K562 (cell line): ENCODE measurements at regions not wholly inside any gene's neighbourhood (a gene's known extent, or its start where the extent isn't known, plus 50 kb on each side); places are given as distances from the start of the nearest gene placed in this dataset.

Experiments
- ATAC-seq: fragments of 200-7000 bp; cut with Tn5 transposase; 3 replicates; pipeline ENCODE4 v1.9.1; 2020; ENCODE audit warnings: moderate library complexity
- BruUV-seq: library from RNA; stranded (reverse); fragments of 400-500 nt; replicated peaks from 2 replicates; lab custom pipeline; 2021; lab: Mats Ljungman, UMichigan
- CTCF ChIA-PET: fragments of 300-600 bp; formaldehyde crosslinking; extraction: SDS; loops from one replicate; lab custom pipeline; 2021; ENCODE audit warnings: low intra/inter-chr PET ratio; lab: Yijun Ruan, JAX
- POLR2A ChIA-PET: fragments of 300-600, 350-650 bp; sonication (Branson Sonifier 250); formaldehyde crosslinking; extraction: SDS; loops from one replicate; lab custom pipeline; 2021; ENCODE audit warnings: antibody characterized with exemption, inconsistent platforms; lab: Yijun Ruan, JAX
- DNase-seq, 4 experiments: peaks; one replicate each; pipeline versions ENCODE4 v3.0.0 to v3.0.0-alpha.2; 2011 to 2018; ENCODE audit warnings: low spot score in 3 of 4, mixed read lengths in 3 of 4; ENCODE audit errors: extremely low read depth in 1 of 4
- FAIRE-seq: peaks from 2 replicates; lab custom pipeline; 2011; peaks lifted over from hg19 to GRCh38; lab: Jason Lieb, UNC
- H2AFZ ChIP-seq: 2 replicates; pipeline ENCODE4 v1.6.0; 2011; ENCODE audit warnings: low read depth, low read length, control low read depth, inconsistent platforms
- H3K27ac ChIP-seq: fragments of 200-600 bp; 3 replicates; pipeline ENCODE4 v1.8.0; 2011; ENCODE audit warnings: low read depth, mild to moderate bottlenecking, control low read depth, inconsistent platforms, low read length, moderate library complexity, mixed read lengths; ENCODE audit errors: extremely low read depth
- H3K27me3 ChIP-seq, 2 experiments: fragments of 300-600 bp in 1 of 2; 2 replicates in 1 of 2; 3 replicates in 1 of 2; pipeline versions ENCODE4 v1.6.0 to v1.8.0; 2011; ENCODE audit warnings: inconsistent platforms in 2 of 2, low read length in 2 of 2, mild to moderate bottlenecking in 1 of 2, mixed read lengths in 1 of 2, moderate library complexity in 1 of 2; ENCODE audit not compliant: control insufficient read depth in 2 of 2, insufficient read depth in 2 of 2
- H3K36me3 ChIP-seq: fragments of 300-600 bp; 3 replicates; pipeline ENCODE4 v1.8.0; 2011; ENCODE audit warnings: mild to moderate bottlenecking, low read length, inconsistent platforms; ENCODE audit not compliant: control insufficient read depth, insufficient read depth
- H3K4me1 ChIP-seq, 2 experiments: fragments of 200-600 bp in 1 of 2; replicated peaks in 1 of 2; 2 replicates in 1 of 2; 3 replicates in 1 of 2; pipeline versions ENCODE4 v1.5.1 to v1.8.0; 2011; ENCODE audit warnings: inconsistent platforms in 2 of 2, low read length in 2 of 2, mild to moderate bottlenecking in 1 of 2, mixed read lengths in 1 of 2, moderate library complexity in 1 of 2; ENCODE audit not compliant: control insufficient read depth in 2 of 2, insufficient read depth in 2 of 2
- H3K4me2 ChIP-seq: 2 replicates; pipeline ENCODE4 v1.6.1; 2011; ENCODE audit warnings: low read length, control low read depth, inconsistent platforms, mixed read lengths; ENCODE audit not compliant: insufficient read depth
- H3K4me3 ChIP-seq: fragments of 200-600 bp; sonication (generic), shearing (Covaris generic); 2 replicates; pipeline ENCODE4 v1.5.1; 2016; ENCODE audit warnings: control low read depth, inconsistent platforms
- H3K79me2 ChIP-seq: fragments of 200-600 bp; 3 replicates; pipeline ENCODE4 v1.8.0; 2011; ENCODE audit warnings: low read length, inconsistent platforms; ENCODE audit not compliant: control insufficient read depth, insufficient read depth
- H3K9ac ChIP-seq, 2 experiments: 2 replicates each; pipeline versions ENCODE4 v1.6.0 to v1.6.1; 2011; ENCODE audit warnings: low read depth in 2 of 2, low read length in 2 of 2, control low read depth in 1 of 2, inconsistent platforms in 1 of 2, mild to moderate bottlenecking in 1 of 2, mixed read lengths in 1 of 2; ENCODE audit not compliant: insufficient read depth in 1 of 2
- H3K9me1 ChIP-seq: one replicate; pipeline ENCODE4 v1.6.0; 2011; ENCODE audit warnings: inconsistent platforms, mild to moderate bottlenecking, low read length, moderate library complexity; ENCODE audit not compliant: control insufficient read depth, insufficient read depth
- H3K9me3 ChIP-seq: replicated peaks from 2 replicates; pipeline ENCODE4 v1.5.1; 2011; ENCODE audit warnings: low read depth, low read length, inconsistent platforms; ENCODE audit not compliant: control insufficient read depth, insufficient read depth
- H4K20me1 ChIP-seq: replicated peaks from 2 replicates; pipeline ENCODE4 v1.6.1; 2011; ENCODE audit warnings: low read length, inconsistent platforms, mixed read lengths; ENCODE audit not compliant: control insufficient read depth, insufficient read depth
- E2F3 ChIP-seq: fragments of 250-450 bp; sonication (Bioruptor Pico); IDR thresholded peaks from 2 replicates; pipeline ENCODE4 v1.4.0; 2020; ENCODE audit warnings: mild to moderate bottlenecking
- MAFF ChIP-seq: IDR thresholded peaks from 2 replicates; pipeline ENCODE4 v1.6.1; 2012; ENCODE audit warnings: low read length, improper control_type of control experiment
- MEIS2 ChIP-seq: fragments of 450-650 bp; IDR thresholded peaks from 2 replicates; pipeline ENCODE4 v1.6.1; 2014; ENCODE audit warnings: mild to moderate bottlenecking; ENCODE audit not compliant: partially characterized antibody
- MYC ChIP-seq, 2 experiments: fragments of 250-450 bp in 1 of 2; sonication (Bioruptor Pico) in 1 of 2; IDR thresholded peaks; 2 replicates each; pipeline versions ENCODE4 v1.5.1 to v1.6.1; 2012 to 2021; ENCODE audit warnings: low read depth in 2 of 2, borderline replicate concordance in 1 of 2, improper control_type of control experiment in 1 of 2, low read length in 1 of 2, mild to moderate bottlenecking in 1 of 2, moderate library complexity in 1 of 2
- PTRF ChIP-seq: fragments of 450-650 bp; IDR thresholded peaks from 2 replicates; pipeline ENCODE4 v1.6.1; 2016; ENCODE audit warnings: mild to moderate bottlenecking, missing genetic modification characterization, missing compliant biosample characterization
- PTTG1 ChIP-seq: fragments of 450-650 bp; IDR thresholded peaks from 2 replicates; pipeline ENCODE4 v1.6.1; 2016; ENCODE audit warnings: low read depth, mild to moderate bottlenecking, missing genetic modification characterization, missing compliant biosample characterization
- ZFX ChIP-seq: sonication (generic); formaldehyde crosslinking; IDR thresholded peaks from 2 replicates; pipeline ENCODE4 v1.8.0; 2022; ENCODE audit warnings: mild to moderate bottlenecking, missing genetic modification reagents, moderate library complexity
- WGBS: fragments of 100-300 bp; shearing (Covaris generic); methylation state at CpG from one replicate; pipeline ENCODE4 v1.1.6; 2016; ENCODE audit warnings: low coverage, mixed read lengths; ENCODE audit not compliant: insufficient coverage; ENCODE audit errors: missing lambda C conversion rate; 5-methylcytosine and 5-hydroxymethylcytosine counted together
- in situ Hi-C: fragments of 300-500 bp; cut with MboI; formaldehyde crosslinking; loops from 4 replicates; pipeline ENCODE4 v1.15.0; 2018; ENCODE audit warnings: inconsistent platforms, mixed read lengths
- intact Hi-C: fragments of 100-400 bp; cut with micrococcal nuclease; formaldehyde crosslinking; loops from 2 replicates; pipeline ENCODE4 v1.14.2; 2022
- TF ChIP-seq, protein P1 (sequence below): fragments of 450-650 bp; IDR thresholded peaks from 2 replicates; pipeline ENCODE4 v1.6.1; 2018; ENCODE audit warnings: mild to moderate bottlenecking, low read depth; ENCODE audit not compliant: partially characterized antibody

DNA sequence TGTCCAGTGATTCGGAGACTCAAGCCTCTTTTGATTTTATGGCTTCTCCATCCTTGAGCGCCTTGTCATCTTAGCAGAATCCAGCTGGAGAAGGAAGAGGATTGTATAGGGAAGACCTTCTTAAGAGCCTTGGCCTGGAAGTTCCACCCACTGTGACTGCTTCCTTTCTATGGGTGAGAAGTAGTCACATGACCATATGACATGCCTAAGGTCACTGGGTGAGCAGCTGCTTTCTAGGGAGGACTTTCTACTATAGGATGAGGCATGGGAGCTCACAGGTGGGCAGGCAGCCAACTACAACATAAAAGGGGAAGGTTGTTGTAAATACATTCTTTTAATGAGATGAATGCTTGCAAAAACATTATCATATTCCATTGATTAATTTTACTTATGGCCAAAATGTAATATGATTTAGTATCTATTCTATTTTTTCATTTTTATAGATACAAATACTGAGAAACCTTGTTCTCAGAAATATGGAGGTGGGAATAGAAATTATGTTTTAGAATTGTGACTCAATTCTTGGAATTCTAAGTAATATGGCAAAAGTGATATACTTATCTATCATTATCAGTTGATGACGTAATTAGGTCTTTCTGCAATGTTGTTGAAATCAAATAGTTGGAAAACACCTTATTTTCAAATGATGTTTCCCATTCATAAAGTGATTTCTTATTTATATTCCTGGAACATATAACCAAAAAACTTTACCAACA, 53.6 kb upstream of the MINAR1 start (continued):
- TF ChIP-seq, protein P1, sequence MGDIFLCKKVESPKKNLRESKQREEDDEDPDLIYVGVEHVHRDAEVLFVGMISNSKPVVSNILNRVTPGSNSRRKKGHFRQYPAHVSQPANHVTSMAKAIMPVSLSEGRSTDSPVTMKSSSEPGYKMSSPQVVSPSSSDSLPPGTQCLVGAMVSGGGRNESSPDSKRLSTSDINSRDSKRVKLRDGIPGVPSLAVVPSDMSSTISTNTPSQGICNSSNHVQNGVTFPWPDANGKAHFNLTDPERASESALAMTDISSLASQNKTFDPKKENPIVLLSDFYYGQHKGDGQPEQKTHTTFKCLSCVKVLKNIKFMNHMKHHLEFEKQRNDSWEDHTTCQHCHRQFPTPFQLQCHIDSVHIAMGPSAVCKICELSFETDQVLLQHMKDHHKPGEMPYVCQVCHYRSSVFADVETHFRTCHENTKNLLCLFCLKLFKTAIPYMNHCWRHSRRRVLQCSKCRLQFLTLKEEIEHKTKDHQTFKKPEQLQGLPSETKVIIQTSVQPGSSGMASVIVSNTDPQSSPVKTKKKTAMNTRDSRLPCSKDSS, result no peak
- TF ChIP-seq ZFX (CRISPR knock-in tag) (no peak), MAFF (no peak), PTTG1 (tag) (no peak)

DNA sequence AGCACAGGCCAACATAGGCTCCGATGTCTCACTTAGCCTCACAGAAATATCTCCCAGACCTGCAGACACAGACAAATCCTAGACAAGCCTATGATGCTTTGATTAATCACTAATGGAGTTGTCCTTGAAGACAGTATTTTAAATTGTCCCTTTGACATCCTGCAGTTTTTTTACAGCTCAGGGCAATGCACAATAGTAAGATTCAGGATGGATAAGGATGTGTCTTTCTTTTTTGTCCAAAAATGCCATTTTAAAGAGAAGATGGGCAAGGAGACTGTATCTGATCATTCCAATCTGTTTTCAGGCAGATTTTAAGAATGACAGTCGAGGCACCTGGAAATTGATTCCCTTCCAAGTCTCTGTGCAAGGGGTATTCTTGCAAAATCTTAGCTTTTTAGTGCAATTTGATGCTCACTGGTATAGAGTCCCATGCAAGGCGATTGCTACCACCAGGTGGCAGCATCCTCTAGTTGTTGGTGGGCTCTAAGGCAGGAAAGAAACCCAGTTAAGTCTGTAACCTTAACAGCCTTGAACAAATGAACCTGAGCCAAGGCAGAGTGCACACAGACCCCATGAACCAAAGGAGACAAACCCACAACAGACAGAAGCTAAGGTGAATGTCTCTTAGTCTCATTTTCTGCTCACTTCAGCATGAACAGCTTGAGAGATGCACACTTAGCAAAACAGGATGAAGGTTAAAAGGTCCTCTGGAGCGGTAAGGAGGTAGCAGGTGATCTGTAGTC, 51.2 kb upstream of the MINAR1 start:
- no peaks in the 10 kb centered on the region for H3K36me3 ChIP-seq
- DNase-seq (peak; percentile 66 to 79 (median 69)), FAIRE-seq (peak; percentile 96), ATAC-seq (peak; percentile 98)
- BruUV-seq, result no TSS peak
- CTCF ChIA-PET, result interaction anchor here (0.6 to 1.8 kb wide), 4 partner anchors 215 to 793 kb away, joined by 3 to 20 read pairs (median 5); no protein-coding TSS in a partner anchor
- 0 out of 2 replicates have a peak, but pooled peaks cover 4% of the 10 kb centered on the region for H4K20me1 ChIP-seq
- H3K4me1 ChIP-seq, result peaks cover 0 to 6% of the 10 kb centered on the region in 2 experiments; a peak in 1 of 5 replicates
- 45% methylated on average over 4 of the region's 4 CpGs for WGBS
- no peaks in the 10 kb centered on the region for H3K9me1 ChIP-seq
- H3K9me3 ChIP-seq, result no peaks in the 10 kb centered on the region
- H3K4me2 ChIP-seq, result no peak overlapping the region
- H3K9ac ChIP-seq, result no peak overlapping the region
- intact Hi-C loops, result loop anchor here (1.0 to 10.0 kb wide), 5 partner anchors 39 to 794 kb away; no protein-coding TSS in a partner anchor
- no peak overlapping the region for H3K4me3 ChIP-seq
- H3K79me2 ChIP-seq, result no peaks in the 10 kb centered on the region
- no peaks in the 10 kb centered on the region for H3K27me3 ChIP-seq
- H2AFZ ChIP-seq, result no peak overlapping the region
- in situ Hi-C loops, result loop anchor here (10.0 kb wide), 1 partner anchor 214 kb away; no protein-coding TSS in a partner anchor
- no peak overlapping the region for H3K27ac ChIP-seq
- POLR2A ChIA-PET, result interaction anchor here (1.1 to 1.2 kb wide), 2 partner anchors 12 to 215 kb away, joined by 3 to 4 read pairs; no protein-coding TSS in a partner anchor
- TF ChIP-seq MYC (IDR thresholded peaks at IDR 0.05; ENCODE audit: low read depth, low read length) (no peak), MYC (CRISPR knock-in tag; IDR thresholded peaks at IDR 0.05; ENCODE audit: borderline replicate concordance, low read depth) (no peak), MEIS2 (no peak), PTRF (tag) (no peak), E2F3 (CRISPR knock-in tag) (no peak)
